Activated T-cell treated with anti-CD3 and anti-CD28 coated beads, Interleukin-2, amount 50 U/mL, for 48 hours (primary cell): ENCODE measurements at regions not wholly inside any gene's neighbourhood (a gene's known extent, or its start where the extent isn't known, plus 50 kb on each side); places are given as distances from the start of the nearest gene placed in this dataset.
"Not testable (repeated sequence)": the region's sequence is repeated elsewhere in the genome, so short reads cannot be mapped to it uniquely, and the experiment has no call there.

Experiments used
- DNase-seq, 2 experiments: peaks; one replicate each; pipeline ENCODE4 v3.0.0-alpha.2; 2020

DNA sequence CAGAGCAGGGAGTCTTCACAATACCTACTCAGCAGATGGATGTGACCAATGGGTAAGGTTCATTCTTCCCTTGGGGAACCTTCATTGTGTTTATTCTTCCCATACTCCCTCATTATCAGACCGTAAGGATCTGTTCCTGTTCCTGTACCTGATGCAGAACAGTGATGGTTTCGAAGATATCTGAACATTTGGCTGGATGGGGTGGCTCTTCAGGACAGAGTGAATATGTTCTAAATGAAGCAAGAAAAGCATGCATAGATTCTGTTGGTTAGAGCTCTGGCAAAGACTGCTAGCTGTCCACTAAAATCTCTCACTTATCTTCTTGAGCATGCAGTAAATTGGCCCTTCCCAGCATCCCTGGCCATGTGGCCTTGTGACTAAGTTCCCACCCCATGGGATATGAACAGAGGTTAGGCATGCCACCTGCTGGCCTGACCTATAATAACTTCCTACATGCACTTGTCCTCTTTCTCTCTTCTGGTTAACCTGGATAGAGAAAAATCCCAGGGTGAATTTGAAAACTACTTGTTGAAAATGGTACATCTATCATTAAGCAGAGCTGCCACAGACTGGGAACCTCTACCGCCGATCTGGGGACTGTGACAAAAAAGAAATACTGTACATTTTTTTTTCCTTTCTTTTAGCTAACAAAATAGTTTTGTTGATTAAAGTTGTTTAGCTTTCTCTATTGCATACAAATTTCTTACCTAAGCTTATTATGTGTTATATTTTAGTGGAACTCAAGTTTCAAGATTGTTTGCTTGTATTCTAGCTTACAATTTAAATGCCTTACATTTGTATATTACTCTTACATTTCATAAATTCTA, 60.0 kb upstream of the BANK1 start:
- DNase-seq = peak; percentile 49 to 62

GRCh38 chr4:101727238-101727637, 63.3 kb upstream of the BANK1 start:
- no peak for DNase-seq

DNA sequence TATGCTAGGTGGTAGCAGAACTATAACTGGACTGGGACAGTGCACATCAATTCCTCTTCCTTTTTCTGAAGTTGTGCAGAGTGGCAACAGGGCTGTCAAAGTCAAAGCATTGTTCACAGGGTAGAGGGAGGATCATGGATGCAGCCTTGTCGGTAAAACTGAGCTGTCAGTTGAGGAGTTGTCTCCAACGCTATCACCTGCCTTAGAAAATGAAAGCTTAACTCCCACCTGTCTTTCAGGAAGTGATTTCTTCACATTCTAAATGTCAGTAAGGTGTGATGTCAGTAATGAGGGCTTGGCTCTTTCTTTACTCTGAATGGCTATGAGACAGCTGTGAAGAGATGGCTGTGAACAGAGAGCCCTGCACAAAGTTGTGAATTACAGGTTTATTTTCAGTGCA, 66.4 kb upstream of the BANK1 start:
- no peak for DNase-seq

GRCh38 chr4:101718810-101719209, 71.7 kb upstream of the BANK1 start:
- DNase-seq = no peak

DNA sequence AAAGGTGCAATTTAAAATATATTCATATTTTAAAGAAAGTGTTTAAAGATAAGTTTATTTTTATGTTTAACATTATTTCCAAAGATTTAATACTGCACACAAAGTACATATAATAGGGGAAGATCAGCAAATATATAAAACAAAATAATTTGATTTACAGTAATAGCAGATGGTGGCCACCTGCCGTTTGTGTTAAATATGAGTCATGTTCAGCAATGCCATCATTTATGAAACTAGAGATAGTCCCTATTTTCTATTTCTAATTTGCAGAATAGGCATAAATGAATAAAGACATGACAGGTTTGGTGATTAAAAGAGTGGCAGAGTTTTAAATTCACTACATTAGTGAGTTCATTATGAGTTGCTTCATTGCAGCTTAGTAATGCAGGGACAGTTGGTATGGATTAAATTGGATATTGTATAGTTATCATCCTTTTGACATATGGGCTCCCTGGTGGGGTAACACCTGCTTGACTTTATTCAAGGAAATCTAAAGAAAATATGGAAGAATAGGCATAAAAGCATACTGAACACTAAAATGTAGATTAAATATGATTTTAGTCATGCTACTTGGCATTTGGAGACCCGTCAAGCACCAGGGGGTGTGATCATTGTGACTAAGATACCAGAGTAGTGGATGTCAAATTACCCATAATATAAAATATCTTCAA, 78.8 kb upstream of the BANK1 start:
- no peak for DNase-seq

- no peak for DNase-seq
Observed at GRCh38 chr4:101710806-101711205, 79.7 kb upstream of the BANK1 start.

- no peak for DNase-seq
Observed at GRCh38 chr4:101708293-101709039, 82.1 kb upstream of the BANK1 start.

DNA sequence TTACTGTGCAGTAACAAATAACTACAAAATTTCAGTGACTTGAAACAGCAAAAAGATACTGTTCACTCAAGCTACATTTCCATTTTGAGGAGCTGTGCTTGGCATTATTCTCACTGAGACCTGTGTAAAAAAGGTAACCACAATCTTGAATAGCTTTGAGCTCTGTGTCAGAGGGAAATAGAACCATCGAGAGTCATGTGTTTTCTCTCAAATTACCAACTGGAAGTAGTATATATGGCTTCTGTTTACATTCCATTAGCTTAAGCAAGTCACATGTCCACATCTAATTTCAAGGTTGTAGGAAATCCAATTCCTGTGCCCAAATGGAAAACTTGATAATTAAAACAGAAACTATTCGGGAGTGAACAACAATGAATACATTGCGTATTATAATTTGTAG, 82.9 kb upstream of the BANK1 start:
- DNase-seq = no peak

DNA sequence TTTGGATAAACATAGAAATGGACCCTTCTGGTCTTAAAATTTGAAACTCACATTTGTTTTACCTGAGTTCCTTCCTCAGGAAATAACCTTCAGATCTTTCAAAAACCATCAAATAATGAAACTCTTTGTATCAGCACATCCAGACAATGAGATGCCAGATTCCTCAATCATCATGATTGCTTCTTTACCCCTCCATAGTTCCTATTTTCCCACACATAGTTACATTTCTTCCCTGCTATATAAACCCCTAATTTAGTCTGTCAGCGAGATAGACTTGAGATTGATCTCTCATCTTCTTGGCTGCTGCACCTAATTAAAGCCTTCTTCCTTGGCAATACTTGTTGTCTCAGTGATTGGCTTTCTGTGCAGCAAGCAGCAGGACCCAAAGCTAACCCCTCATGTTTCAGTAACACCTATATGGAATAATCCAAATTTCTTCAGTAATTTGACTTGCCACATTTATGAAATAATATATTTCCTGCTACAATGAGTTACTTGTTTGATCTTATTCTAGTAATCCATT, 83.9 kb upstream of the BANK1 start:
- no peak for DNase-seq

DNA sequence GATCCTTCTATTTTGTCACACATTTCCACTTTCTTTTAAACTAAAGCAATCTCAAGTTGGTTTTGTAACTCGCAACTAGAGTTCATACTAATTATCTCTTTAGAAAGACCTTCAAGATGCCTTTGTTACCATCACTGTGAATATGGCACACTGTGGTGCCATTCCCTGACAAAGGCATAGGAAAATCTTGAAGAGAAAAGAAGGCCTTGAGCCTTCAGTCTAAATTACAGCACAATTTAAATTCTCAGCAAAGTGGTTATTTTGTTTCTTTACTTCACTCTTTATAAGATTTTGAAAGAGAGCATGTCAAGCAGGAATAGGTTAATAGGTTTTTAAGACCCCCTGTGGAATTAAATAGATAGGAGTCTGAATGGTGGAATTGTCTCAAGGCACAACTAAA, 89.0 kb upstream of the BANK1 start:
- DNase-seq = no peak

DNA sequence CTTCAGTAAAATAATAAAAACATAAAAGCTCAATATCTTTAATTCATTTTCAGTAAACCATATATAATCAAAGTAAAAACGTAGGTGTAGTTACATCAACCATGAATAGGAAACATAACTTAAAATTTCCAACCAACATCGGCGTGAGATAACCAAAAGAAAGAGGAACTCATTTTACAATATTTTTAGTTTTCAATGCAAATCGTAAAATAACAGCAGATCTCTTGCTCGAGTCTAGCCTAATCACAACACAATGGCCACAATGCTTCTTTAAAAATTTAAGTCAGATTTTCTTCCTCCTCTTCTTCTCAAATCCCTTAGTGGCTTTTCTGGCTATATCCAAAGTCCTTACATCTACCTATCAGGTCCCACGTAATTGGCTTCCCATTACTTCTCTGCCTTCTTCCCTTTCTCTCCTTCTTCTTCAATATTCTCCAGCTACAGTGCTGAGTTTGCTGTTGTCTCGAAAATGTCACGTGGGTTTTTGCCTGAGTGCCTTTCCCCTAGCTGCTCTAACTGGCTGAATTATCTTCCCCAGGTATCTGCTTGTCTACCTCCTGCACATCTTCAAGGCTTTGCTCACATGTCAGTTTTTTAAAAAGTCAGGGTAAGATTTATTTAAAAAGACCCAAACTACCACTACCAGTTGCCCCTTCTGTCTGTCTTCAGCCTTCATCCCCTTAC, 90.9 kb upstream of the BANK1 start:
- no peak for DNase-seq

- no peak for DNase-seq
Observed at GRCh38 chr4:101697266-101697665, 93.3 kb upstream of the BANK1 start.

- DNase-seq = no peak
Observed at GRCh38 chr4:101696276-101697010, 94.1 kb upstream of the BANK1 start.

GRCh38 chr4:101695176-101695575, 95.4 kb upstream of the BANK1 start:
- no peak for DNase-seq

- DNase-seq = not testable (repeated sequence)
Observed at GRCh38 chr4:101694403-101694802, 96.1 kb upstream of the BANK1 start.

GRCh38 chr4:101693842-101694398, 96.6 kb upstream of the BANK1 start:
- no peak for DNase-seq

GRCh38 chr4:101689220-101689619, 101.3 kb upstream of the BANK1 start:
- DNase-seq = no peak

DNA sequence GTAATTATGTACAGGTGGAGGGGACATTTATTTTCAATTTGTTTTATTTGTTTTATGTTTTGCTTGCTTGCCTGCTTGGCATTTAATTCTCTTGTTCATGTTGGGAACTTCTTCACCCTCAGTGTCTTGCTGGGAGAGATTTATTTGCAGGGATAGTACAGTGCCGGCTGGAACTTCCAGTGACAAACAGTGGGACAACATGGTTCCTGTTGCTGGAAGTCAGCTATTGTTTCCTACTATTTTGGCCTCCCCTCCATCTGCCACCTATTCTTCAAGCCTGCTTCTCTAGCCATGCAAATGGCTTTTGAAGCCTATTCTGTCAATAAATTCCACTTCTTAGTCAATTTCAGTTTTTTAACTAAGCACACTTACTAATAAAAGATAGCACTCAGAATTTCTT, 105.4 kb upstream of the BANK1 start:
- DNase-seq = no peak

GRCh38 chr4:101682946-101683345, 107.6 kb upstream of the BANK1 start:
- DNase-seq = no peak

- no peak for DNase-seq
Observed at GRCh38 chr4:101678180-101678579, 112.3 kb upstream of the BANK1 start.

DNA sequence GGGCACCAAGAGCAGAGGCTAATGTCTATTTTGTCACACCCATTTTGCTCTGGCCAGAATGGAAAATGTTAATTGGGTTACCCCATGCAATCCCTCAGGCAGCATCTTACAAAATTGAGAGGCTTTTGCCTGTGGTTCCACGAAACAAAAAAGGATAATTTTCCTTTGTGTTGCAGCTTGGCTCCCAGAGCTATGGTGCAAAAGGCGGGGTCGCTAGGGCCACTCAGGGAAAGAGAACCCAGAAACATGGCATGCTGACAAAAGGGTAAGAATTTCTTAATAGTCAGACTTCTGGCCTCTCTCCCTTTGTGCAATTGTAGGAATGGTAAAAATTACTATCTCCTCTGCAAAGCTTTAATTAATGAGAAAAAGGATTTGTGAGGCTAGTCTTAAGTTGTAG, 119.6 kb upstream of the BANK1 start:
- DNase-seq = no peak

DNA sequence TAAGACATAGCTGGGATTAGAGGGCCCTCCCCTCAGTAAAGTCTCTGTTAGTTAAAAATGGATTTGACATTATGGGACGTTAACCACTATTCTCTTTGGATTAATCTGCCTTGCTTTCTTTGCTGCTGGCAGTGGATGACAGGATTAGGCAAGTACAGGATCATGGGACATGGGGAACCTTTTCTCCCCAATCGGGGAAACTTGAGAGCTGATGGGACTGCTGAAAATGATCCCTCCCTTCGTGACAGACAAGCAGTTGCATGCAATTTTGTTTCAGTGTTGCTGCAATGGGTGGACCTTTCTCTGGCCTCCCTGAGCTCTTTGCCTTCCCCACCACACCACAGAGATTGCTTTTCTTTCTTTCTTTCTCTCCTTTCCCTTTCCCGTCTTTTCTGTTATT, 120.2 kb upstream of the BANK1 start:
- DNase-seq = no peak
